HPDE6-E6E7 (cell line): ENCODE measurements at regions not wholly inside any gene's neighbourhood (a gene's known extent, or its start where the extent isn't known, plus 50 kb on each side); places are given as distances from the start of the nearest gene placed in this dataset.
A peak's percentile ranks its signal among the peaks of the same experiment; 100 is the strongest.
"Not testable (repeated sequence)": the region's sequence is repeated elsewhere in the genome, so short reads cannot be mapped to it uniquely, and the experiment has no call there.

Source experiments
- DNase-seq: peaks from one replicate; pipeline ENCODE4 v3.0.0; 2011; ENCODE audit warnings: missing footprints; ENCODE audit errors: extremely low spot score

- DNase-seq, result no peak
Observed at GRCh38 chr6:150299873-150300485, 68.8 kb upstream of the IYD start.

GRCh38 chr6:150301846-150302519 is 66.8 kb upstream of the IYD start:
- DNase-seq, result peak; percentile 81

- DNase-seq, result no peak
Observed at GRCh38 chr6:150302520-150303176, 66.2 kb upstream of the IYD start.

GRCh38 chr6:150303256-150303655 is 65.6 kb upstream of the IYD start:
- no peak for DNase-seq

- DNase-seq, result no peak
Observed at GRCh38 chr6:150304429-150304828, 64.4 kb upstream of the IYD start.

GRCh38 chr6:150306290-150306689 is 62.5 kb upstream of the IYD start:
- DNase-seq, result no peak

- no peak for DNase-seq
Observed at GRCh38 chr6:150307520-150307919, 61.3 kb upstream of the IYD start.

GRCh38 chr6:150308812-150309645 is 59.8 kb upstream of the IYD start:
- no peak for DNase-seq

GRCh38 chr6:150310539-150310938 is 58.3 kb upstream of the IYD start:
- DNase-seq, result no peak

GRCh38 chr6:150311149-150311944 is 57.5 kb upstream of the IYD start:
- DNase-seq, result not testable (repeated sequence)

- no peak for DNase-seq
Observed at GRCh38 chr6:150312395-150312794, 56.4 kb upstream of the IYD start.

GRCh38 chr6:150312844-150313584 is 55.8 kb upstream of the IYD start:
- DNase-seq, result no peak

- DNase-seq, result no peak
Observed at GRCh38 chr6:150313781-150314180, 55.0 kb upstream of the IYD start.

GRCh38 chr6:150314230-150315188 is 54.3 kb upstream of the IYD start:
- DNase-seq, result no peak

GRCh38 chr6:150315626-150316025 is 53.2 kb upstream of the IYD start:
- no peak for DNase-seq

GRCh38 chr6:150316936-150317335 is 51.9 kb upstream of the IYD start:
- no peak for DNase-seq
